HCT116 (cell line): ENCODE measurements at regions not wholly inside any gene's neighbourhood (a gene's known extent, or its start where the extent isn't known, plus 50 kb on each side); places are given as distances from the start of the nearest gene placed in this dataset.

Experiments used
- ATAC-seq: fragments of 200-7000 bp; cut with Tn5 transposase; 2 replicates; pipeline ENCODE4 v1.9.1; 2020; ENCODE audit warnings: mild to moderate bottlenecking, moderate library complexity
- BruUV-seq: library from RNA; stranded (reverse); fragments of 400-500 nt; replicated peaks from 2 replicates; lab custom pipeline; 2021; lab: Mats Ljungman, UMichigan
- CTCF ChIA-PET: fragments of 300-600 bp; sonication (Branson Sonifier 250); formaldehyde crosslinking; loops from one replicate; lab custom pipeline; 2021; ENCODE audit warnings: antibody characterized with exemption; lab: Charles Lee
- POLR2A ChIA-PET: fragments of 300-600, 350-600 bp; sonication (Branson Sonifier 250); formaldehyde crosslinking; loops from one replicate; lab custom pipeline; 2021; ENCODE audit warnings: antibody characterized with exemption; lab: Charles Lee
- RAD21 ChIA-PET, 2 experiments: fragments of 300-600 bp; sonication (Branson Sonifier 250); formaldehyde crosslinking; loops; one replicate each; lab custom pipeline; 2023; ENCODE audit warnings: low total read pairs in 2 of 2; ENCODE audit not compliant: uncharacterized antibody in 2 of 2, unreplicated experiment in 2 of 2, low non-redundant PET in 1 of 2; lab: Charles Lee
- DNase-seq: peaks from one replicate; pipeline ENCODE4 v3.0.0-alpha.2; 2010; ENCODE audit warnings: low read depth, low spot score
- H2AFZ ChIP-seq: fragments of 200-600 bp; shearing (Covaris generic), sonication (generic); 2 replicates; pipeline ENCODE4 v1.6.1; 2017; ENCODE audit warnings: low read depth, mixed run types, mixed read lengths, antibody characterized with exemption, low read length; ENCODE audit not compliant: poor library complexity, severe bottlenecking
- H3K27ac ChIP-seq: 2 replicates; pipeline ENCODE4 v1.5.1; 2012; ENCODE audit warnings: low read depth, low read length
- H3K27me3 ChIP-seq: fragments of 200-600 bp; sonication (generic); 2 replicates; pipeline ENCODE4 v1.6.1; 2016; ENCODE audit warnings: mixed run types, low read length, mixed read lengths; ENCODE audit not compliant: insufficient read depth
- H3K36me3 ChIP-seq, 2 experiments: fragments of 200-500 bp in 1 of 2; fragments of 200-600 bp in 1 of 2; sonication (Bioruptor generic) in 1 of 2; sonication (generic) in 1 of 2; 2 replicates each; pipeline versions ENCODE4 v1.5.1 to v1.6.1; 2014 to 2016; ENCODE audit warnings: low read length in 2 of 2, inconsistent platforms in 1 of 2, mixed read lengths in 1 of 2, mixed run types in 1 of 2; ENCODE audit not compliant: insufficient read depth in 2 of 2, control insufficient read depth in 1 of 2
- H3K4me1 ChIP-seq, 2 experiments: fragments of 200-600 bp in 1 of 2; sonication (generic) in 1 of 2; 2 replicates each; pipeline versions ENCODE4 v1.5.1 to v1.6.1; 2012 to 2017; ENCODE audit warnings: low read length in 2 of 2, inconsistent platforms in 1 of 2, mild to moderate bottlenecking in 1 of 2, mixed read lengths in 1 of 2, mixed run types in 1 of 2, moderate library complexity in 1 of 2; ENCODE audit not compliant: insufficient read depth in 2 of 2, control insufficient read depth in 1 of 2
- H3K4me2 ChIP-seq: fragments of 200-600 bp; sonication (generic); 2 replicates; pipeline ENCODE4 v1.6.1; 2017; ENCODE audit warnings: mixed run types, low read length, mixed read lengths
- H3K4me3 ChIP-seq, 2 experiments: fragments of 200-600 bp in 1 of 2; sonication (generic) in 1 of 2; replicated peaks in 1 of 2; 2 replicates each; pipeline ENCODE4 v1.5.1; 2011 to 2016; ENCODE audit warnings: low read length in 2 of 2, control low read depth in 1 of 2, low read depth in 1 of 2, mild to moderate bottlenecking in 1 of 2, mixed read lengths in 1 of 2, mixed run types in 1 of 2
- H3K79me2 ChIP-seq: fragments of 200-600 bp; sonication (generic); 2 replicates; pipeline ENCODE4 v1.6.1; 2017; ENCODE audit warnings: mild to moderate bottlenecking, mixed run types, low read length, moderate library complexity, mixed read lengths; ENCODE audit not compliant: insufficient read depth
- H3K9ac ChIP-seq: fragments of 200-600 bp; sonication (generic); 2 replicates; pipeline ENCODE4 v1.6.1; 2016; ENCODE audit warnings: low read length, mixed read lengths
- H3K9me2 ChIP-seq: fragments of 200-600 bp; sonication (generic), shearing (Covaris generic); 2 replicates; pipeline ENCODE4 v1.6.1; 2017; ENCODE audit warnings: mixed run types, mild to moderate bottlenecking, moderate library complexity; ENCODE audit not compliant: insufficient read depth
- H3K9me3 ChIP-seq, 2 experiments: fragments of 200-500 bp in 1 of 2; fragments of 200-600 bp in 1 of 2; sonication (Bioruptor generic) in 1 of 2; sonication (generic) in 1 of 2; 2 replicates each; pipeline ENCODE4 v1.6.1; 2014 to 2017; ENCODE audit warnings: low read length in 2 of 2, mixed read lengths in 2 of 2, inconsistent platforms in 1 of 2, low read depth in 1 of 2, mild to moderate bottlenecking in 1 of 2, mixed run types in 1 of 2, moderate library complexity in 1 of 2; ENCODE audit not compliant: control insufficient read depth in 1 of 2, insufficient read depth in 1 of 2
- H4K20me1 ChIP-seq: fragments of 200-600 bp; sonication (generic), shearing (Covaris generic); 2 replicates; pipeline ENCODE4 v1.6.1; 2017; ENCODE audit warnings: mixed run types, mild to moderate bottlenecking, moderate library complexity; ENCODE audit not compliant: insufficient read depth
- ATF3 ChIP-seq: IDR thresholded peaks from 2 replicates; pipeline ENCODE4 v1.6.1; 2012
- CEBPB ChIP-seq: IDR thresholded peaks from 2 replicates; pipeline ENCODE4 v1.6.1; 2012; ENCODE audit warnings: low read depth
- CTCF ChIP-seq, 3 experiments: fragments of 200-600 bp in 1 of 3; sonication (generic) in 1 of 3; IDR thresholded peaks in 2 of 3; conservative IDR thresholded peaks in 1 of 3; 2 replicates each; pipeline ENCODE4 v1.5.1; 2012 to 2017; ENCODE audit warnings: low read depth in 2 of 3, low read length in 2 of 3, antibody characterized with exemption in 1 of 3, borderline replicate concordance in 1 of 3, control low read depth in 1 of 3, mild to moderate bottlenecking in 1 of 3, mixed read lengths in 1 of 3, mixed run types in 1 of 3, moderate library complexity in 1 of 3; ENCODE audit not compliant: insufficient read depth in 1 of 3
- EZH2phosphoT487 ChIP-seq: fragments of 200-600 bp; IDR thresholded peaks from 2 replicates; pipeline ENCODE4 v1.6.1; 2018; ENCODE audit warnings: antibody characterized with exemption, borderline replicate concordance
- JUND ChIP-seq: IDR thresholded peaks from 2 replicates; pipeline ENCODE4 v1.6.1; 2012
- MAX ChIP-seq: IDR thresholded peaks from 2 replicates; pipeline ENCODE4 v1.6.1; 2012
- POLR2A ChIP-seq: IDR thresholded peaks from 2 replicates; pipeline ENCODE4 v1.7.0; 2011; ENCODE audit warnings: borderline replicate concordance; ENCODE audit not compliant: insufficient read depth, insufficient read length; ENCODE audit errors: extremely low read depth
- SIN3A ChIP-seq: IDR thresholded peaks from 2 replicates; pipeline ENCODE4 v1.6.1; 2012; ENCODE audit warnings: low read depth
- SP1 ChIP-seq: IDR thresholded peaks from 2 replicates; pipeline ENCODE4 v1.6.1; 2012; ENCODE audit warnings: low read depth
- ZBTB33 ChIP-seq: IDR thresholded peaks from 2 replicates; pipeline ENCODE4 v1.6.1; 2011; ENCODE audit warnings: mild to moderate bottlenecking, low read length, moderate library complexity; ENCODE audit not compliant: insufficient replicate concordance; ENCODE audit errors: extremely low read depth
- ZFX ChIP-seq: fragments of 450-650 bp; IDR thresholded peaks from 2 replicates; pipeline ENCODE4 v1.6.1; 2017
- ZNF274 ChIP-seq: fragments of 200-500 bp; sonication (Bioruptor generic); IDR thresholded peaks from 2 replicates; pipeline ENCODE4 v1.6.1; 2014; ENCODE audit warnings: mild to moderate bottlenecking, low read depth, low read length, inconsistent platforms
- intact Hi-C: fragments of 100-400 bp; cut with micrococcal nuclease; formaldehyde crosslinking; loops from 2 replicates; pipeline ENCODE4 v1.10.0; 2022

- no peaks in the 10 kb centered on the region for H3K36me3 ChIP-seq
- DNase-seq (no peak), ATAC-seq (no peak)
- no peak overlapping the region for H3K27ac ChIP-seq
- H3K4me2 ChIP-seq: no peak overlapping the region
- no peaks in the 10 kb centered on the region for H4K20me1 ChIP-seq
- TF ChIP-seq EZH2phosphoT487 (no peak), POLR2A (no peak), MAX (no peak), JUND (no peak), ZFX (no peak), CTCF (IDR thresholded peaks at IDR 0.05 in 2 of 3, conservative IDR thresholded peaks at IDR 0.05 in 1 of 3; ENCODE audit: borderline replicate concordance in 1 of 3, insufficient read depth in 1 of 3, low read depth in 2 of 3, low read length in 2 of 3) (no peak), ZNF274 (no peak), CEBPB (no peak), ZBTB33 (no peak), SP1 (no peak), ATF3 (no peak), SIN3A (no peak)
- no peak overlapping the region for H3K9ac ChIP-seq
- ChIA-PET RAD21 (no interaction called here), CTCF (interaction anchor here (1.1 kb wide), 1 partner anchor 13 kb away, joined by 3 read pairs; no protein-coding TSS in a partner anchor), POLR2A (no interaction called here)
- H3K9me3 ChIP-seq: no peaks in the 10 kb centered on the region
- H3K4me1 ChIP-seq: peaks cover 0 to 4% of the 10 kb centered on the region in 2 experiments; a peak in 1 of 4 replicates
- no TSS peak for BruUV-seq
- no peak overlapping the region for H3K4me3 ChIP-seq
- H2AFZ ChIP-seq: no peak overlapping the region
- H3K27me3 ChIP-seq: no peaks in the 10 kb centered on the region
- intact Hi-C loops: loop anchor here (5.0 kb wide), 3 partner anchors 469 to 849 kb away; no protein-coding TSS in a partner anchor
- no peaks in the 10 kb centered on the region for H3K9me2 ChIP-seq
- no peaks in the 10 kb centered on the region for H3K79me2 ChIP-seq
Measured at GRCh38 chr11:31956310-31956709, 134.6 kb upstream of the RCN1 start.
